ENCODE measurements at regions not wholly inside any gene's neighbourhood (a gene's known extent, or its start where the extent isn't known, plus 50 kb on each side); places are given as distances from the start of the nearest gene placed in this dataset.

- peak; percentile 63 for TF ChIP-seq HMBOX1 (IDR thresholded peaks at IDR 0.05)
- peak; percentile 22; the same call in 1 of the 2 replicates for TF ChIP-seq HLTF (IDR thresholded peaks at IDR 0.05)
- no peak for TF ChIP-seq MIER1 (IDR thresholded peaks at IDR 0.05; ENCODE audit: low read depth)
- TF ChIP-seq CTBP1 (IDR thresholded peaks at IDR 0.05; ENCODE audit: borderline replicate concordance) = peak; percentile 78
- 0 out of 2 replicates have a peak, but pooled peaks have one; percentile 27 for TF ChIP-seq POLR2G (IDR thresholded peaks at IDR 0.05; ENCODE audit: low read depth, low read length)
- no peak for TF ChIP-seq MBD2 (IDR thresholded peaks at IDR 0.05; ENCODE audit: borderline replicate concordance, low read depth)
- TF ChIP-seq BRF1 (IDR thresholded peaks at IDR 0.05; ENCODE audit: borderline replicate concordance, extremely low read depth, insufficient read length) = no peak
- TF ChIP-seq ATF3 (IDR thresholded peaks at IDR 0.05) = peak; percentile 84
- TF ChIP-seq ATF3 (CRISPR knock-in tag; conservative IDR thresholded peaks at IDR 0.05) = no peak
- no peak for TF ChIP-seq NR4A1 (CRISPR knock-in tag; IDR thresholded peaks at IDR 0.05)
- peak; percentile 50; the same call in 1 of the 2 replicates for TF ChIP-seq NR4A1 (tag; IDR thresholded peaks at IDR 0.05)
- TF ChIP-seq C11orf30 (IDR thresholded peaks at IDR 0.05; ENCODE audit: low read depth) = peak; percentile 49; the same call in 1 of the 2 replicates
- TF ChIP-seq RCOR1 (IDR thresholded peaks at IDR 0.05; ENCODE audit: borderline replicate concordance in 1 of 2, low read depth in 2 of 2, low read length in 2 of 2) = peak in 1 of 2 experiments; percentile 64; a peak in 1 of 4 replicates
- TF ChIP-seq NR2C1 (IDR thresholded peaks at IDR 0.05) = no peak
- TF ChIP-seq NR2C1 (tag; IDR thresholded peaks at IDR 0.05) = 0 out of 2 replicates have a peak, but pooled peaks have one; percentile 14
- 0 out of 2 replicates have a peak, but pooled peaks have one; percentile 62 for TF ChIP-seq HDAC2 (IDR thresholded peaks at IDR 0.05)
- 0 out of 2 replicates have a peak, but pooled peaks have one; percentile 33 for TF ChIP-seq JUND (IDR thresholded peaks at IDR 0.05; ENCODE audit: borderline replicate concordance, low read depth, low read length)
- 0 out of 3 replicates have a peak, but pooled peaks have one; percentile 46 for TF ChIP-seq JUND (tag; IDR thresholded peaks at IDR 0.05; ENCODE audit: borderline replicate concordance, low read depth, low read length)
- TF ChIP-seq PRDM10 (IDR thresholded peaks at IDR 0.05; ENCODE audit: partially characterized antibody) = peak; percentile 44
- 0 out of 4 replicates have a peak, but pooled peaks of 1 of the 2 experiments have one; percentile 25 for TF ChIP-seq TEAD1 (CRISPR knock-in tag; IDR thresholded peaks at IDR 0.05)
- TF ChIP-seq GTF2F1 (IDR thresholded peaks at IDR 0.05; ENCODE audit: low read depth, low read length) = no peak
- TF ChIP-seq ZFP30 (CRISPR knock-in tag; IDR thresholded peaks at IDR 0.05; ENCODE audit: borderline replicate concordance) = no peak
- no peak for TF ChIP-seq NR2C2 (CRISPR knock-in tag; IDR thresholded peaks at IDR 0.05)
- TF ChIP-seq NR2C2 (tag; IDR thresholded peaks at IDR 0.05) = 0 out of 2 replicates have a peak, but pooled peaks have one; percentile 20
- no peak for TF ChIP-seq TAF9B (IDR thresholded peaks at IDR 0.05; ENCODE audit: partially characterized antibody)
These were observed 260.8 kb downstream of the CGGBP1 start (continued) for GRCh38 chr3:87797872-87798566.
